ENCODE measurements at regions not wholly inside any gene's neighbourhood (a gene's known extent, or its start where the extent isn't known, plus 50 kb on each side); places are given as distances from the start of the nearest gene placed in this dataset.

GRCh38 chr22:27175021-27175838, 517.8 kb downstream of the MIAT start:
- H3K79me2 ChIP-seq (ENCODE audit: control insufficient read depth, insufficient read depth, low read length): no peaks in the 10 kb centered on the region
- H3K9ac ChIP-seq (ENCODE audit: low read length): no peak overlapping the region
- no peak overlapping the region for H2AFZ ChIP-seq (ENCODE audit: insufficient read depth, low read depth, low read length, poor library complexity, severe bottlenecking)
- H3K27ac Mint-ChIP-seq: no peak overlapping the region
- H3K27ac ChIP-seq (ENCODE audit: low read length in 2 of 2): no peak overlapping the region
- ChIA-PET CTCF (no interaction called here), POLR2A (no interaction called here)
- peaks cover 0 to 4% (median 0%) of the 10 kb centered on the region in 4 experiments for H3K27me3 ChIP-seq (replicated peaks in 1 of 4; ENCODE audit: control extremely low read depth in 1 of 4, control insufficient read depth in 3 of 4, insufficient read depth in 4 of 4, low read length in 3 of 4)
- no peaks in the 10 kb centered on the region for H3K9me3 ChIP-seq (ENCODE audit: control extremely low read depth in 1 of 3, control insufficient read depth in 2 of 3, insufficient read depth in 1 of 3, low read length in 2 of 3)
- no peak for ATAC-seq (ENCODE audit: low read depth)
- H3K4me1 ChIP-seq (ENCODE audit: control insufficient read depth in 2 of 2, insufficient read depth in 2 of 2, low read length in 2 of 2): no peaks in the 10 kb centered on the region
- TF ChIP-seq CTCF (IDR thresholded peaks at IDR 0.05) (no peak), EZH2 (IDR thresholded peaks at IDR 0.05; ENCODE audit: borderline replicate concordance, insufficient read depth, low read depth, low read length, poor library complexity, severe bottlenecking) (no peak)
- H3K4me1 Mint-ChIP-seq: no peaks in the 10 kb centered on the region
- H3K27me3 Mint-ChIP-seq: peaks cover 9% of the 10 kb centered on the region
- intact Hi-C loops (cut with micrococcal nuclease): no loop called here
- H3K36me3 ChIP-seq (replicated peaks in 1 of 2; ENCODE audit: control extremely low read depth in 1 of 2, control insufficient read depth in 1 of 2, extremely low read depth in 1 of 2, insufficient read depth in 2 of 2, low read length in 1 of 2): no peaks in the 10 kb centered on the region
- no peaks in the 10 kb centered on the region for H4K20me1 ChIP-seq (ENCODE audit: control insufficient read depth, insufficient read depth, low read length, poor library complexity, severe bottlenecking)
- no peak overlapping the region for H3K4me3 ChIP-seq (ENCODE audit: control extremely low read depth in 1 of 5, extremely low read depth in 1 of 5, insufficient read depth in 1 of 5, low read depth in 2 of 5, low read length in 4 of 5)
- H3K4me2 ChIP-seq (replicated peaks; ENCODE audit: low read depth, low read length, poor library complexity, severe bottlenecking): no peak overlapping the region
- 86% methylated on average over 8 of the region's 17 CpGs for WGBS (ENCODE audit: insufficient coverage)
- H3K4me3 Mint-ChIP-seq: no peak overlapping the region
- no peaks in the 10 kb centered on the region for H3K9me3 Mint-ChIP-seq (ENCODE audit: insufficient read depth)
- no peak for DNase-seq

DNA sequence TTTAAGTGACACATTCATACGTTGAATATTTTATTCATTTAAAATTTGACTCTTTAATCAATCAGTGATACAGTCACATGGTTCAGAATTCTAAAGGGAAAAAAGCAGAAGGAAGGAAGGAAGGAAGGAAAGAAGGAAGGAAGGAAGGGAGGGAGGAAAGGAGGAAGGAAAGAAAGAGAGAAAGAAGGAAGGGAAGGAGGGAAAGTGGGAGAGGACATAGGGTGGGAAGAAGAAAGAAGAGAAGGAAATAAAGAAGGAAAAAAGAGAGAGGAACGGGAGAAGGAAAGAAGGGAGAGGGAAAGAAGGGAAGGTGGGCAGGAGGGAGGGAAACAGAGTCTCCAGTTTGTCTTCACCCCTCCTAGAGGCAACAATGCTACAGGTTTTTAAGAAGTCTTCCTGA, 518.6 kb downstream of the MIAT start:
- Histone ChIP-seq H3K9me3 (ENCODE audit: control extremely low read depth in 1 of 3, control insufficient read depth in 2 of 3, insufficient read depth in 1 of 3, low read length in 2 of 3) (no peaks in the 10 kb centered on the region), H3K4me2 (replicated peaks; ENCODE audit: low read depth, low read length, poor library complexity, severe bottlenecking) (no peak overlapping the region), H3K27me3 (replicated peaks in 1 of 4; ENCODE audit: control extremely low read depth in 1 of 4, control insufficient read depth in 3 of 4, insufficient read depth in 4 of 4, low read length in 3 of 4) (peaks cover 0 to 4% (median 0%) of the 10 kb centered on the region in 4 experiments), H2AFZ (ENCODE audit: insufficient read depth, low read depth, low read length, poor library complexity, severe bottlenecking) (no peak overlapping the region), H3K27ac (ENCODE audit: low read length in 2 of 2) (no peak overlapping the region), H3K4me1 (ENCODE audit: control insufficient read depth in 2 of 2, insufficient read depth in 2 of 2, low read length in 2 of 2) (no peaks in the 10 kb centered on the region), H3K79me2 (ENCODE audit: control insufficient read depth, insufficient read depth, low read length) (no peaks in the 10 kb centered on the region), H4K20me1 (ENCODE audit: control insufficient read depth, insufficient read depth, low read length, poor library complexity, severe bottlenecking) (no peaks in the 10 kb centered on the region), H3K4me3 (ENCODE audit: control extremely low read depth in 1 of 5, extremely low read depth in 1 of 5, insufficient read depth in 1 of 5, low read depth in 2 of 5, low read length in 4 of 5) (no peak overlapping the region), H3K36me3 (replicated peaks in 1 of 2; ENCODE audit: control extremely low read depth in 1 of 2, control insufficient read depth in 1 of 2, extremely low read depth in 1 of 2, insufficient read depth in 2 of 2, low read length in 1 of 2) (no peaks in the 10 kb centered on the region), H3K9ac (ENCODE audit: low read length) (no peak overlapping the region)
- peaks cover 9% of the 10 kb centered on the region for H3K27me3 Mint-ChIP-seq
- H3K4me3 Mint-ChIP-seq: no peak overlapping the region
- ChIA-PET POLR2A (no interaction called here), CTCF (no interaction called here)
- intact Hi-C loops (cut with micrococcal nuclease): no loop called here
- DNase-seq: no peak
- no peak for ATAC-seq (ENCODE audit: low read depth)
- no CpG with 5 or more reads among the region's 2 CpGs for WGBS (ENCODE audit: insufficient coverage)
- TF ChIP-seq CTCF (IDR thresholded peaks at IDR 0.05) (no peak), EZH2 (IDR thresholded peaks at IDR 0.05; ENCODE audit: borderline replicate concordance, insufficient read depth, low read depth, low read length, poor library complexity, severe bottlenecking) (no peak)
- no peaks in the 10 kb centered on the region for H3K4me1 Mint-ChIP-seq
- H3K27ac Mint-ChIP-seq: no peak overlapping the region
- no peaks in the 10 kb centered on the region for H3K9me3 Mint-ChIP-seq (ENCODE audit: insufficient read depth)
